GM18517 (cell line): ENCODE measurements at regions not wholly inside any gene's neighbourhood (a gene's known extent, or its start where the extent isn't known, plus 50 kb on each side); places are given as distances from the start of the nearest gene placed in this dataset.

Experiments used
- ATAC-seq: cut with Tn5 transposase; IDR thresholded peaks from one replicate; pipeline ENCODE4 v1.9.1; 2021; ENCODE audit warnings: mild to moderate bottlenecking, moderate library complexity; ENCODE audit not compliant: unreplicated experiment

- ATAC-seq = no peak
Measured at GRCh38 chr10:59557052-59557451, 152.6 kb downstream of the SLC16A9 start.

GRCh38 chr10:59553162-59553900 is 156.3 kb downstream of the SLC16A9 start:
- no peak for ATAC-seq

- no peak for ATAC-seq
Measured at GRCh38 chr10:59550061-59550460, 159.6 kb downstream of the SLC16A9 start.

- ATAC-seq = no peak
Measured at GRCh38 chr10:59538623-59539022, 171.0 kb downstream of the SLC16A9 start.

GRCh38 chr10:59537501-59537900 is 172.1 kb downstream of the SLC16A9 start:
- no peak for ATAC-seq

- ATAC-seq = no peak
Measured at GRCh38 chr10:59536167-59537014, 173.3 kb downstream of the SLC16A9 start.

- ATAC-seq = no peak
Measured at GRCh38 chr10:59524348-59524747, 162.0 kb upstream of the FAM13C start.

GRCh38 chr10:59523851-59524250 is 161.5 kb upstream of the FAM13C start:
- ATAC-seq = no peak

- no peak for ATAC-seq
Measured at GRCh38 chr10:59517996-59518395, 155.6 kb upstream of the FAM13C start.

GRCh38 chr10:59517341-59517899 is 155.1 kb upstream of the FAM13C start:
- ATAC-seq = no peak

GRCh38 chr10:59513558-59513957 is 151.2 kb upstream of the FAM13C start:
- no peak for ATAC-seq

- no peak for ATAC-seq
Measured at GRCh38 chr10:59512951-59513350, 150.6 kb upstream of the FAM13C start.

- no peak for ATAC-seq
Measured at GRCh38 chr10:59508956-59509355, 146.6 kb upstream of the FAM13C start.

- no peak for ATAC-seq
Measured at GRCh38 chr10:59508296-59508695, 145.9 kb upstream of the FAM13C start.

GRCh38 chr10:59505926-59506325 is 143.6 kb upstream of the FAM13C start:
- ATAC-seq = no peak

GRCh38 chr10:59499460-59499859 is 137.1 kb upstream of the FAM13C start:
- no peak for ATAC-seq

- ATAC-seq = no peak
Measured at GRCh38 chr10:59493017-59493416, 130.7 kb upstream of the FAM13C start.

GRCh38 chr10:59479426-59479825 is 117.1 kb upstream of the FAM13C start:
- no peak for ATAC-seq

GRCh38 chr10:59470570-59470969 is 108.2 kb upstream of the FAM13C start:
- no peak for ATAC-seq

GRCh38 chr10:59465088-59465487 is 102.7 kb upstream of the FAM13C start:
- no peak for ATAC-seq

GRCh38 chr10:59464483-59464882 is 102.1 kb upstream of the FAM13C start:
- no peak for ATAC-seq

- no peak for ATAC-seq
Measured at GRCh38 chr10:59463909-59464308, 101.6 kb upstream of the FAM13C start.
